ENCODE measurements at regions not wholly inside any gene's neighbourhood (a gene's known extent, or its start where the extent isn't known, plus 50 kb on each side); places are given as distances from the start of the nearest gene placed in this dataset.

GRCh38 chr1:8171751-8172464 is 145.8 kb upstream of the ERRFI1 start:
- no peaks in the 10 kb centered on the region for H3K36me3 ChIP-seq
- intact Hi-C loops (cut with DNase I), result no loop called here
- no peak overlapping the region for H3K4me3 ChIP-seq
- H3K4me1 ChIP-seq, result peaks cover 16% of the 10 kb centered on the region
- TF ChIP-seq CTCF (IDR thresholded peaks at IDR 0.05), result no peak
- ATAC-seq (no peak), DNase-seq (peak; percentile 29)
- no peaks in the 10 kb centered on the region for H3K9me3 ChIP-seq
- no peaks in the 10 kb centered on the region for H3K27me3 ChIP-seq
- no peak overlapping the region for H3K27ac ChIP-seq

GRCh38 chr1:8170059-8170835 is 144.1 kb upstream of the ERRFI1 start:
- TF ChIP-seq CTCF (IDR thresholded peaks at IDR 0.05), result no peak
- H3K27me3 ChIP-seq, result no peaks in the 10 kb centered on the region
- H3K4me1 ChIP-seq, result peaks cover 19% of the 10 kb centered on the region
- DNase-seq (peak; percentile 60), ATAC-seq (peak; percentile 10)
- no peaks in the 10 kb centered on the region for H3K36me3 ChIP-seq
- H3K4me3 ChIP-seq, result no peak overlapping the region
- intact Hi-C loops (cut with DNase I), result no loop called here
- no peaks in the 10 kb centered on the region for H3K9me3 ChIP-seq
- H3K27ac ChIP-seq, result peak overlapping the region; percentile 78

GRCh38 chr1:8169364-8170058 is 143.4 kb upstream of the ERRFI1 start:
- ATAC-seq, result peak; percentile 81
- peak; percentile 51 for DNase-seq
- Histone ChIP-seq H3K9me3 (no peaks in the 10 kb centered on the region), H3K27ac (peak overlapping the region; percentile 78), H3K4me1 (peaks cover 19% of the 10 kb centered on the region), H3K36me3 (no peaks in the 10 kb centered on the region), H3K4me3 (no peak overlapping the region), H3K27me3 (no peaks in the 10 kb centered on the region)
- intact Hi-C loops (cut with DNase I), result no loop called here
- no peak for TF ChIP-seq CTCF (IDR thresholded peaks at IDR 0.05)

- no peaks in the 10 kb centered on the region for H3K36me3 ChIP-seq
- intact Hi-C loops (cut with DNase I), result no loop called here
- H3K27ac ChIP-seq, result no peak overlapping the region
- peaks cover 19% of the 10 kb centered on the region for H3K4me1 ChIP-seq
- H3K27me3 ChIP-seq, result no peaks in the 10 kb centered on the region
- no peaks in the 10 kb centered on the region for H3K9me3 ChIP-seq
- no peak for TF ChIP-seq CTCF (IDR thresholded peaks at IDR 0.05)
- no peak for DNase-seq
- ATAC-seq, result no peak
- no peak overlapping the region for H3K4me3 ChIP-seq
Observed at GRCh38 chr1:8167936-8168335, 141.8 kb upstream of the ERRFI1 start.

GRCh38 chr1:8166406-8166805 is 140.3 kb upstream of the ERRFI1 start:
- ATAC-seq (no peak), DNase-seq (no peak)
- no peak for TF ChIP-seq CTCF (IDR thresholded peaks at IDR 0.05)
- Histone ChIP-seq H3K27me3 (no peaks in the 10 kb centered on the region), H3K27ac (no peak overlapping the region), H3K9me3 (no peaks in the 10 kb centered on the region), H3K4me3 (no peak overlapping the region), H3K36me3 (no peaks in the 10 kb centered on the region), H3K4me1 (peaks cover 19% of the 10 kb centered on the region)
- intact Hi-C loops (cut with DNase I), result no loop called here
